ENCODE measurements at regions not wholly inside any gene's neighbourhood (a gene's known extent, or its start where the extent isn't known, plus 50 kb on each side); places are given as distances from the start of the nearest gene placed in this dataset.

DNA sequence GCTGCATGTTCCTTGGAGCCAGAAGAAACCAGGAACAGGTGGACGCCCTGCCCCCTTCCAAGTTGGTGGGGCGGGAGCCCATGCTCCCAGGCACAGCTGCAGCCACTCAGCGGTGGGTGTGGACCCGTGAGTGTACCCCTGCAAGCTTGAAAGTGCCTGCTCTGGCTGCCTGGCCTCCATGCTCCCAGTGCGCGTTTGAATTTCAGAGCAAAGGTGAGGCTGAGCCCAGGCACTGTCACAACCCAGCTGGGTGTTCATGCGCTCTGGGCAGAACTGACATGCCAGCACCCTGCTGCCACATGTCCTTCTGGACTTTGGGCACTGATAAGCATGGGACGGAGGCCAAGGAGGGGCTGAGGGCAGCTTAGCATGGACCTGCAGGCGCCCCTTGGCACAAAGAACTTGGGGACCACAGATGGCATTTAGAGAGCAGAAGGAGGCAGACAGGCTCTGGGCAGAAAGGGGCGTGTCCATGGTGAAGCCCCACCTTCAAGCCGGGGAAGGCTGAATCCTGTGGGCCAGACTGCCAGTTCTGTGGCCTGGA, 402.0 kb upstream of the NRG3 start:
- H3K4me3 ChIP-seq: no peak overlapping the region
- TF ChIP-seq EP300 (IDR thresholded peaks at IDR 0.05) (no peak), POLR2A (IDR thresholded peaks at IDR 0.05) (no peak)
- TF ChIP-seq, protein P1, sequence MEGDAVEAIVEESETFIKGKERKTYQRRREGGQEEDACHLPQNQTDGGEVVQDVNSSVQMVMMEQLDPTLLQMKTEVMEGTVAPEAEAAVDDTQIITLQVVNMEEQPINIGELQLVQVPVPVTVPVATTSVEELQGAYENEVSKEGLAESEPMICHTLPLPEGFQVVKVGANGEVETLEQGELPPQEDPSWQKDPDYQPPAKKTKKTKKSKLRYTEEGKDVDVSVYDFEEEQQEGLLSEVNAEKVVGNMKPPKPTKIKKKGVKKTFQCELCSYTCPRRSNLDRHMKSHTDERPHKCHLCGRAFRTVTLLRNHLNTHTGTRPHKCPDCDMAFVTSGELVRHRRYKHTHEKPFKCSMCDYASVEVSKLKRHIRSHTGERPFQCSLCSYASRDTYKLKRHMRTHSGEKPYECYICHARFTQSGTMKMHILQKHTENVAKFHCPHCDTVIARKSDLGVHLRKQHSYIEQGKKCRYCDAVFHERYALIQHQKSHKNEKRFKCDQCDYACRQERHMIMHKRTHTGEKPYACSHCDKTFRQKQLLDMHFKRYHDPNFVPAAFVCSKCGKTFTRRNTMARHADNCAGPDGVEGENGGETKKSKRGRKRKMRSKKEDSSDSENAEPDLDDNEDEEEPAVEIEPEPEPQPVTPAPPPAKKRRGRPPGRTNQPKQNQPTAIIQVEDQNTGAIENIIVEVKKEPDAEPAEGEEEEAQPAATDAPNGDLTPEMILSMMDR (IDR thresholded peaks at IDR 0.05): no peak
- H3K4me1 ChIP-seq: no peaks in the 10 kb centered on the region
- no peak for DNase-seq (ENCODE audit: low spot score in 2 of 2)
- H3K9me3 ChIP-seq: peaks cover 0 to 14% (median 0%) of the 10 kb centered on the region in 4 donors
- H3K27ac ChIP-seq: no peak overlapping the region
- WGBS, 2 donors: 83 to 84% methylated on average over 10 to 11 of the region's 11 CpGs
- no peaks in the 10 kb centered on the region for H3K36me3 ChIP-seq
- no peaks in the 10 kb centered on the region for H3K27me3 ChIP-seq

DNA sequence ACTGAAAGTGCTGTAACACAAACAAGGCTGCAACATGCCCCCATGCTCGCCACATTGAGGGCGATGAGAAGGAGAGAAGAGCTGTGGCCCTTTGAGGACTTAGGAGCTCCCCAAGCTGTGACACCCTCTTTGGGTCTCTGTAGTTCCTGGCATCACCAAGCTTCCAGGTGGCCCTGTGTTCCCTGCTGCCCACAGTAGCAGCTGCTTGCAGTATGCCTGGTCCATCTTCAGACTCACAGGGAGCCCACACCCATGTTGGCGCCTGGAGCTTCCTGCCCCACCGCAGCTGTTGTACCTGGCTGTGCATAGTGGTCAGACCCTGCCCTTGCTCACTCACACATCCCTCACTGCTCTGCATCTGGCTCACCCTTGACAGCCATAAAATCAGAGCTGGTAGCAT, 401.2 kb upstream of the NRG3 start:
- DNase-seq (ENCODE audit: low spot score in 2 of 2): no peak
- no peak overlapping the region for H3K4me3 ChIP-seq
- H3K27me3 ChIP-seq: no peaks in the 10 kb centered on the region
- no peaks in the 10 kb centered on the region for H3K4me1 ChIP-seq
- WGBS, 2 donors: 91 to 97% methylated on average over 4 of the region's 4 CpGs
- no peak overlapping the region for H3K27ac ChIP-seq
- no peaks in the 10 kb centered on the region for H3K36me3 ChIP-seq
- H3K9me3 ChIP-seq: peaks cover 0 to 11% (median 0%) of the 10 kb centered on the region in 4 donors
- no peak for TF ChIP-seq POLR2A (IDR thresholded peaks at IDR 0.05)
- TF ChIP-seq, protein P1 (IDR thresholded peaks at IDR 0.05): no peak

- no peak for DNase-seq (ENCODE audit: low spot score in 2 of 2)
- 84 to 94% methylated on average over 3 of the region's 3 CpGs for WGBS, 2 donors
- Histone ChIP-seq H3K27me3 (no peaks in the 10 kb centered on the region), H3K36me3 (no peaks in the 10 kb centered on the region), H3K27ac (no peak overlapping the region), H3K4me3 (no peak overlapping the region), H3K9me3 (no peaks in the 10 kb centered on the region), H3K4me1 (no peaks in the 10 kb centered on the region)
- TF ChIP-seq EP300 (IDR thresholded peaks at IDR 0.05) (no peak), POLR2A (IDR thresholded peaks at IDR 0.05) (no peak)
- TF ChIP-seq, protein P1 (IDR thresholded peaks at IDR 0.05): no peak
Observed at GRCh38 chr10:81479316-81479715, 395.7 kb upstream of the NRG3 start.

DNA sequence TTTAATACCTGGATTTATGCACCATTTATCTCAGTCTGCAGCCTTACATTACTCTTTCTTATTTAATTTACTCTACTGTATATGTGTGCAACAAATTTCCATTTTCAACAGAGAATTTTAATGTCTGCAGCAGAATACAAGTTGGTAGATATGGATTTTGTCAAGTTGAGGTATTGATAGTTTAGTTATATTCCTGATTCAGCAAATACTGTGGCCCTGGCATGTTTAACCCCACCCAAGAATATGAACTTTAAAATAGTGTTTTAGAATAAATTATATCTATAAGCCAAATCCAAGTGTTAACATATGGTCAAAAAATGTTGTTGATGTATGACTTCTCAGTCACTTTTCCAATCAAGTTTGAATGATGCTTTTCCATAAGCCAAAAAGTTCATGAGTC, 378.4 kb upstream of the NRG3 start:
- Histone ChIP-seq H3K27ac (no peak overlapping the region), H3K36me3 (no peaks in the 10 kb centered on the region), H3K27me3 (no peaks in the 10 kb centered on the region), H3K4me3 (no peak overlapping the region), H3K9me3 (no peaks in the 10 kb centered on the region), H3K4me1 (no peaks in the 10 kb centered on the region)
- no peak for DNase-seq (ENCODE audit: low spot score in 2 of 2)
- TF ChIP-seq EP300 (IDR thresholded peaks at IDR 0.05) (no peak), POLR2A (IDR thresholded peaks at IDR 0.05) (no peak)
- TF ChIP-seq, protein P1 (IDR thresholded peaks at IDR 0.05): no peak

- WGBS, 2 donors: 66% methylated on average over 3 of the region's 3 CpGs
- peaks cover 0 to 7% (median 0%) of the 10 kb centered on the region in 4 donors for H3K9me3 ChIP-seq
Observed at GRCh38 chr10:81498011-81498551, 376.9 kb upstream of the NRG3 start.

More at GRCh38 chr10:81498011-81498551, 376.9 kb upstream of the NRG3 start:
- Histone ChIP-seq H3K4me1 (no peaks in the 10 kb centered on the region), H3K27me3 (no peaks in the 10 kb centered on the region), H3K27ac (no peak overlapping the region), H3K36me3 (no peaks in the 10 kb centered on the region), H3K4me3 (no peak overlapping the region)
- DNase-seq (ENCODE audit: low spot score in 2 of 2): no peak
- TF ChIP-seq EP300 (IDR thresholded peaks at IDR 0.05): no peak

All from tibial nerve (tissue), 4 donors.